GM12875 (cell line): ENCODE measurements at regions not wholly inside any gene's neighbourhood (a gene's known extent, or its start where the extent isn't known, plus 50 kb on each side); places are given as distances from the start of the nearest gene placed in this dataset.

Experiments
- H3K4me3 ChIP-seq: one replicate; pipeline ENCODE4 v1.5.1; 2011; ENCODE audit warnings: low read depth, low read length, control low read depth
- CTCF ChIP-seq: IDR thresholded peaks from 2 replicates; pipeline ENCODE4 v1.5.1; 2011; ENCODE audit warnings: low read depth, mild to moderate bottlenecking, control low read depth, inconsistent platforms, low read length, moderate library complexity, borderline replicate concordance; ENCODE audit not compliant: insufficient read depth

DNA sequence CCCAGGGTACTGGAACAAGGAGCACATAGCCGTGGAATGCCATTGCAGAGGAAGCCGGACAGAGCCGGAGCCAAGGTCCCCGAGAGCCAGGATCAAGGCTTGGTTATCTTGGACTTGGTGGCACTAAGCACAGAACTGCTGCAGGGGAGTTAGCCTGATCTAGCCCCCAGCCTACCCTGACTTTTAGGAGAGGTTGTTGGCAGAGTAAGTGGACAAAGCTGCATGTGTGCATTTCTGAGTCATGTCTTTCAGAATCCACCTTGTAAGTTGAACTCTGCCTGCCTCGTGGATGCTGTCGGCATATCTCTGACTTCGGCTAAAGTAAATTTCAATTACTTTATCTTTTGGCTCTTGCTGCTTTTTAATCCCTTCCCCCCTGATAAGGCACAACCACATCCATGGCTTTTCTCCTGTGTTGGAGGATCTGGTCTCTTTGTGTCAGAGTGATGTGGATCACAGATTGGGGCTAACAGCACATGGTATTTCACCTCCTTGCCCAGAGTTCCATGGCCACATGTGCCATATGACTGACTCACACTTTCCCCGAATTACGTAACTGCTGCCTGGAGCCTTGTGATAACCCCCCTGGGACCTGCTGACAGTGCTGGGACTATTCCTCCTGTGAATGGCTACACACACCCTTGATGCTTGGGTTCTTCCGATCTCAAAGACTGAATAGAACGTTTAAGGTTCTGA, 240.3 kb downstream of the EMP1 start:
- TF ChIP-seq CTCF, result no peak

DNA sequence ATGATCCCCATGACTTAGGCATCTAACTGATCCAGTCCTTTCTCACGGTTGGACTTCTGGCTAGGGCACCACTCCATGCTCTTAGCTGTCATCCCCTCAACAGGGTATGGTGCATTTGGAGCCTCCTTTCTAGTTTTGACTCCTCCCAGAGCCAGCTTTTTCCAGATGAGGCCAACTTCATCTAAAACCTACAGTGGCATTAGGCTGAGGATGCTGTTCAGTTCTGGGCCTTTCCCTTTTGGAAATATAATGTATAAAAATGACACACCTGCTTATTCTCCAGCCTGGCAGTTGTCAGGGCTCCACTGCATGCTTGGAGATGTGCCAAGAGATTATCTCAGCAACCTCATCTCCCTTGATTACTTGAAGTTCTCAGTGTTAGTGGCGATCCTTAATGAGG, 239.7 kb downstream of the EMP1 start:
- TF ChIP-seq CTCF, result no peak
- no peak overlapping the region for H3K4me3 ChIP-seq

More for the DNA sequence above, 240.3 kb downstream of the EMP1 start:
- H3K4me3 ChIP-seq, result no peak overlapping the region

DNA sequence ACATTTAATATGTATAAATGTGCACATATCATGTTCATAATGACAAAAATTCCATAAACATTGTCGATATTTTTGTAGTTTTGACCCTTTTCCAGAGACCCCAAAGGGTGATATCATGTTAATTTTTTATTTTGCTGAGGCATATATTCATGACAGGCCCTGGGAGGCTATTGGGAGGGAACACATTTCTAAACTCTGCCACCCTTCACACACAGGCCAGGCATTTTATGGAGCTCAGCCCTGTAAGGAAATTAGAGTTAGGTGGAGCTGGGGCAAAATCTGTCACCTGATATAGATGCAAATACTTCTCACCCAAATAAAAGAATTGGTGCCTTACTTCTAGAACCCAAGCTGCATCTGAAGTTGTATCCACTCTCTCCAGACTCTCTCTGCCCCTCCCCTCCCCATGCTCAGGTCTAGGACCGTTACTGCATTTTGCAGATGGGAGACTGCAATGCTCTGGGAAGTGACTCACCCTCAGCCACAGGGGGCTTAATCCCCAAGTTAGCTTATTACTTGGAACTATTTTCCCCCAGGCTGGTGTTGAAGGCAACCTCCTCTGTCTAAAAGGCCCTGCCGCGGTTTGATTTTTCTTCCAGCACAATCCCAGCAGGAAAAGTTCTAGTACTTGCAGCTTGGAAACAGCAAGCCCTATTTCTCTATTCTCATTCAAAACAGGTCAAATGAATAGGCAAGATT, 238.9 kb downstream of the EMP1 start:
- no peak for TF ChIP-seq CTCF
- no peak overlapping the region for H3K4me3 ChIP-seq

- no peak for TF ChIP-seq CTCF
- no peak overlapping the region for H3K4me3 ChIP-seq
Observed at GRCh38 chr12:13433768-13434167, 237.2 kb downstream of the EMP1 start.

DNA sequence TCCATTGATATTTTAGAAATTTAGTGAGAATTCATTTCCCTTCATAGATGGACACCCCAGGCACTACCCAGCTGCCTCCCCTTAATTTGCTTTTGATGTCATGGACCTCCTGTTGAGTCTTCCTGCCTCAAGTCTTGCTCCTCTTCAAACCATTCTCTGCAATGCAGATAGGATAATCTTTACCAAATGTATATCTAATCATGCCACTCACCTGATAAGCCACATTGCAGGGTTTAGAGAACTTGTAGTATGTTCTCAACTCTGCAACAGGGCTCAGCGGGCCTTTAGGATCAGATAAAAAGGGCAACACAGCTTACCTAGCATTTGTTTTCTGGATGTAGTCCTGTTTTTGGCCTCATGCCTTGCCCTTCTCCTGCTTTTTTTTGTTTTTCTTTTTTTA, 234.5 kb downstream of the EMP1 start:
- no peak overlapping the region for H3K4me3 ChIP-seq
- TF ChIP-seq CTCF, result no peak

GRCh38 chr12:13428538-13429265, 232.2 kb downstream of the EMP1 start:
- no peak overlapping the region for H3K4me3 ChIP-seq
- TF ChIP-seq CTCF, result no peak
